Right lobe of liver (tissue), 4 donors: ENCODE measurements at regions not wholly inside any gene's neighbourhood (a gene's known extent, or its start where the extent isn't known, plus 50 kb on each side); places are given as distances from the start of the nearest gene placed in this dataset.

Source experiments
- CTCF ChIP-seq, 4 donors: fragments of 200-600 bp in 3 of 4; fragments of 450-650 bp in 1 of 4; IDR thresholded peaks; one replicate each; pipeline versions ENCODE4 v1.5.1 to v1.8.0; 2016 to 2022; ENCODE audit warnings: antibody characterized with exemption in 4 of 4, mild to moderate bottlenecking in 2 of 4
- POLR2A ChIP-seq: fragments of 450-650 bp; IDR thresholded peaks from one replicate; pipeline ENCODE4 v1.6.1; 2017; ENCODE audit warnings: antibody characterized with exemption, mild to moderate bottlenecking
- donor health status: DM: no; HTN: no; CAD: no.
- donor health status: DM: no; HTN: no; CAD: no.
- donor health status: DM: no; HTN: yes; CAD: no.

GRCh38 chr2:195563857-195564512, 93.0 kb upstream of the SLC39A10 start:
- TF ChIP-seq POLR2A (no peak), CTCF (IDR thresholded peaks at IDR 0.05) (no peak)
